ENCODE measurements at regions not wholly inside any gene's neighbourhood (a gene's known extent, or its start where the extent isn't known, plus 50 kb on each side); places are given as distances from the start of the nearest gene placed in this dataset.

GRCh38 chr2:42932271-42933151 lies 140.1 kb upstream of the HAAO start:
- DNase-seq (ENCODE audit: low spot score): no peak

- DNase-seq (ENCODE audit: low spot score): no peak
These were observed 139.4 kb upstream of the HAAO start for GRCh38 chr2:42931818-42932195.

- no peak for DNase-seq (ENCODE audit: low spot score)
These were observed 138.9 kb upstream of the HAAO start for GRCh38 chr2:42931146-42931817.

GRCh38 chr2:42930025-42930581 lies 137.7 kb upstream of the HAAO start:
- DNase-seq (ENCODE audit: low spot score): no peak

GRCh38 chr2:42929546-42930024 lies 137.2 kb upstream of the HAAO start:
- no peak for DNase-seq (ENCODE audit: low spot score)

- DNase-seq (ENCODE audit: low spot score): no peak
These were observed 136.5 kb upstream of the HAAO start for GRCh38 chr2:42928692-42929545.

GRCh38 chr2:42928161-42928691 lies 135.8 kb upstream of the HAAO start:
- no peak for DNase-seq (ENCODE audit: low spot score)

- DNase-seq (ENCODE audit: low spot score): no peak
These were observed 135.2 kb upstream of the HAAO start for GRCh38 chr2:42927334-42928160.

GRCh38 chr2:42926434-42927333 lies 134.3 kb upstream of the HAAO start:
- DNase-seq (ENCODE audit: low spot score): no peak

GRCh38 chr2:42925742-42926433 lies 133.5 kb upstream of the HAAO start:
- no peak for DNase-seq (ENCODE audit: low spot score)

GRCh38 chr2:42924418-42924886 lies 132.1 kb upstream of the HAAO start:
- no peak for DNase-seq (ENCODE audit: low spot score)

- DNase-seq (ENCODE audit: low spot score): no peak
These were observed 131.4 kb upstream of the HAAO start for GRCh38 chr2:42923580-42924417.

- DNase-seq (ENCODE audit: low spot score): peak; percentile 73
These were observed 130.6 kb upstream of the HAAO start for GRCh38 chr2:42922790-42923579.

- no peak for DNase-seq (ENCODE audit: low spot score)
These were observed 129.9 kb upstream of the HAAO start for GRCh38 chr2:42922293-42922692.

GRCh38 chr2:42921721-42922120 lies 129.3 kb upstream of the HAAO start:
- no peak for DNase-seq (ENCODE audit: low spot score)

- no peak for DNase-seq (ENCODE audit: low spot score)
These were observed 128.8 kb upstream of the HAAO start for GRCh38 chr2:42921147-42921520.

- DNase-seq (ENCODE audit: low spot score): no peak
These were observed 128.2 kb upstream of the HAAO start for GRCh38 chr2:42920446-42921146.

All from AG08396 (cell line).